ENCODE measurements at regions not wholly inside any gene's neighbourhood (a gene's known extent, or its start where the extent isn't known, plus 50 kb on each side); places are given as distances from the start of the nearest gene placed in this dataset.

GRCh38 chr13:47139519-47139918, 242.7 kb upstream of the HTR2A start:
- no peak for TF ChIP-seq ZNF274 (IDR thresholded peaks at IDR 0.05; ENCODE audit: low read depth, low read length)

GRCh38 chr13:47136504-47136941, 239.7 kb upstream of the HTR2A start:
- TF ChIP-seq ZNF274 (IDR thresholded peaks at IDR 0.05; ENCODE audit: low read depth, low read length): no peak
- H3K4me3 ChIP-seq (ENCODE audit: low read length): no peak overlapping the region

More at GRCh38 chr13:47139519-47139918, 242.7 kb upstream of the HTR2A start:
- H3K4me3 ChIP-seq (ENCODE audit: low read length): no peak overlapping the region

DNA sequence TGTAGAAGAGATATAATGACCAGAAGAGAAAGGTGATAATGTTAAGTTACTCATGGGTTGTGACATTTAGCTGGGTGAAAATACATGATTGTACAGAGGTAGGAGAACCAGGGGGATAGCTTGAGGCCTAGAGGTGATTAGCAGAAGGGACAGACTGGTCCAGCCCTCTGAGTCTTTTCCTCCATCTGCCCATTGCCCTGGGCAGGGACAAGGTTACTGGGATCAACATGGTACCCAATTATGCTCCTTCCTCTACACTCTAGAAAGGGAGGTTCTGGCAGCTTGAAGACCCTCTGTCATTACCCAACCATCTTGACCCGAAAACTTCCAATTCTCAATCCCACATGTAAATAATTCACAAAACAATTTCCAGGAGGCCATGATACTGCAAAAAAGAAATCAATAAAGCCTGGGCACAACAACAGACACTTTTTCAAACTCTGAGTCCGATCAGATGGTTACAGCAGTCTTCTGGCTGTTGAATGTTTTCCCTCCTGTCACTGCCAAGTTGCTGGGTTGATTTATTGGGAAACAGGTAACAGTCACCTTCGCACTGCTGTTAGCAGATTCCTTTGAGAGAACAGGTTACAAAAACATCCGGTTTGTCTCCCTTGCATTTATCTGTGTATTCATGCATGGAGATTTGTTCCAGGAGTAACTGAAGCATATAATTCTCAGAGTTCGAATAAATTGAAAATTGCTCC, 239.1 kb upstream of the HTR2A start:
- no peak overlapping the region for H3K4me3 ChIP-seq (ENCODE audit: low read length)
- TF ChIP-seq ZNF274 (IDR thresholded peaks at IDR 0.05; ENCODE audit: low read depth, low read length): no peak

- H3K4me3 ChIP-seq (ENCODE audit: low read length): no peak overlapping the region
- TF ChIP-seq ZNF274 (IDR thresholded peaks at IDR 0.05; ENCODE audit: low read depth, low read length): no peak
Measured at GRCh38 chr13:47134939-47135489, 238.2 kb upstream of the HTR2A start.

GRCh38 chr13:47133011-47133445, 236.2 kb upstream of the HTR2A start:
- H3K4me3 ChIP-seq (ENCODE audit: low read length): no peak overlapping the region
- no peak for TF ChIP-seq ZNF274 (IDR thresholded peaks at IDR 0.05; ENCODE audit: low read depth, low read length)

GRCh38 chr13:47129461-47129860, 232.6 kb upstream of the HTR2A start:
- no peak for TF ChIP-seq ZNF274 (IDR thresholded peaks at IDR 0.05; ENCODE audit: low read depth, low read length)
- H3K4me3 ChIP-seq (ENCODE audit: low read length): no peak overlapping the region

DNA sequence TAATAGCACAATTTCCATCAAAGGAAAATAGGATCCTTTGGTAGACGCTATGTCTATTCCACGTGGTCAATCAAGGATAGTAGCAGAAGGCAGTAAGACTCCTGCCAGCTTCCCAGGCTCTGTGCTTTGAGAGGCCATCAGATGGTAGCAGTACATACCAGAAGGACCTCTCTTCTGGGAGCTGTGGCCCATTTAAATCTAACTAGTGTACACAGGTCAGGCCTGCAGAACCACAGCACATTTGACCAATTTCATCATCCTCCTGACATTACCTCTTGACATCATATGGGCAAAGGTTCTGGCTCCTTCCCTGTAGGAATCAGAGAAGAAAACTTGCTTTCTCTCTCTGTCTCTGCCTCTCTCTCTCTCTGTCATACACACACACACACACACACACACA, 229.6 kb upstream of the HTR2A start:
- TF ChIP-seq ZNF274 (IDR thresholded peaks at IDR 0.05; ENCODE audit: low read depth, low read length): no peak
- H3K4me3 ChIP-seq (ENCODE audit: low read length): no peak overlapping the region

DNA sequence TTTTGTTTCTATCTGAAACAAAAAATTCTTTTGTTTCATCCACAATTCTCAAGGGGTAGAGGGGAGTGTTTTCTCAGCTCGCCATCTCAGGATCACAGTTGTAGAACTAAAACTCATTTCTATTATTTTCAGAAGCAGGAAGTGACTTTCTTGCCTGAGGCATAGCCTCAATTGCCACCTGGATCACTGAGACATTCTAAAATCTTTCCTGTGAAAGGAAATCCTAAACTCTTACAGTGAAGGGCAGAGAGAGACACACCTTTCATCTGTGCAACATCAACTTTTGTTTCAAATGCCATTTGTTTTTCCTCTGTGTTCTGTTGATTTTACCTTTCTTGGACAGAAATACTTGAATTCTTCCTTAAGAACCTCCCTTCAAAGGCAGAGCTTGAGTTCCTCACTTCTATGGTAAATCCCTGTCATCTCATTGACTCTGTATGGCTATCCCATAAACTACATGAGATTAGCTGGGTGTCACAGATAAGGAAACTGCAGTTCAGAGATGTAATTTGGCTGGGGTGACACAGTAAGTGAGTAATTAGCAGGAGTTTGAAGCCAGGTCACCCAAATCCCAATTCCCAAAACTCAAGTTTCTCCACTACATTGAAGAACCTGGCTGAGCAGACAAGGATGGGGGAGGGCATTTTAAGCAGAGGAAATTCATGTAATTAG, 224.4 kb upstream of the HTR2A start:
- no peak overlapping the region for H3K4me3 ChIP-seq (ENCODE audit: low read length)
- no peak for TF ChIP-seq ZNF274 (IDR thresholded peaks at IDR 0.05; ENCODE audit: low read depth, low read length)

- H3K4me3 ChIP-seq (ENCODE audit: low read length): no peak overlapping the region
- TF ChIP-seq ZNF274 (IDR thresholded peaks at IDR 0.05; ENCODE audit: low read depth, low read length): no peak
Measured at GRCh38 chr13:47120282-47120681, 223.4 kb upstream of the HTR2A start.

DNA sequence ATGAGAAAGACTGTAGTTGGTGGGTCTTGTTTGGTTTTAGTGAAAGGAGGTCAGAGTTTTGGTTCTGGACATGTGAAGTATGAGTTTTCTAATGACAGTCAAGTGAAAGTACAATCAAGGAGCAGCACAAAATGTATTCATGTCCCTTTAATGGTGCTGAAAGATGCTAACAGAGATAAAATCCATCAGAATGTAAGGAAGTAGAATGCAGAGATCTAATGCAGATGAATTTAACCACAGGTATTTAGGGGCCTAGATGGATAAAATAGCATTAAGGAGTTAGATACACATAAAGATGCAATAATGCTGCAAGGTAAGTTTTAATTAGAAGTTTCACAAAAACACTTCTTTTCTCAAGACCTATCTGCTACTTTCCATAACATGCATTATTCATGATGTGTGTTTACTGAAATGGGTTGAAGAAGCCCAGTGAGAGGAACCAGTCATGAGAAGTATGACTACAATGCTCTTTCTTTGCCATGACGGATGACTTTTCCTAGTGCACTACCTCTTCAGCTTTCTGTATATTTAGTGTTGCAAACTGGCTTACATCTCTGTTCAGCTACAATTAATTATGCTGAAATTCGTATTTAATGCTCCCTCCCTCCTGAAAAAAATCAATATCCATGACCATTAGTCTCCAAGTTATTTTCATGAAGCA, 222.9 kb upstream of the HTR2A start:
- TF ChIP-seq ZNF274 (IDR thresholded peaks at IDR 0.05; ENCODE audit: low read depth, low read length): no peak
- H3K4me3 ChIP-seq (ENCODE audit: low read length): no peak overlapping the region

GRCh38 chr13:47117268-47117667, 220.4 kb upstream of the HTR2A start:
- no peak overlapping the region for H3K4me3 ChIP-seq (ENCODE audit: low read length)
- no peak for TF ChIP-seq ZNF274 (IDR thresholded peaks at IDR 0.05; ENCODE audit: low read depth, low read length)

DNA sequence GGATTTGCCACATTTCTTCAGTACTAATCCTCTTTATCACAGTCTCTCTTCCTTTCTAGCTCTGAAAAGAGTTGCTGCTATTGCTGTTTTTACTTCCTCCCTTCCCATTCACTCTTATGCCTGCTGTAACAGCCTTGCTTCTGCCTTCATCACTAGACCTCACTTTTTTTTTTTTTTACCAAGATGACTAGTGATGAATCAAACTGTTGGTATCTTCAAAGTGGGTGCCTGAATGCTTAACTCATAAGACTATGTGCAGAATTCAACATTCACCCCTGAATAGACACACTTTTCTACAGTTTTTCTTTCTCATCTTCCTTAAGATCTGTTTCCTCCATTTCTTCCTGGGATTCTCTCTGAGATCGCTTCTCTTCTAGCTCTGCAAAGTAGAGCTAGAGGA, 217.2 kb upstream of the HTR2A start:
- H3K4me3 ChIP-seq (ENCODE audit: low read length): no peak overlapping the region
- TF ChIP-seq ZNF274 (IDR thresholded peaks at IDR 0.05; ENCODE audit: low read depth, low read length): no peak

DNA sequence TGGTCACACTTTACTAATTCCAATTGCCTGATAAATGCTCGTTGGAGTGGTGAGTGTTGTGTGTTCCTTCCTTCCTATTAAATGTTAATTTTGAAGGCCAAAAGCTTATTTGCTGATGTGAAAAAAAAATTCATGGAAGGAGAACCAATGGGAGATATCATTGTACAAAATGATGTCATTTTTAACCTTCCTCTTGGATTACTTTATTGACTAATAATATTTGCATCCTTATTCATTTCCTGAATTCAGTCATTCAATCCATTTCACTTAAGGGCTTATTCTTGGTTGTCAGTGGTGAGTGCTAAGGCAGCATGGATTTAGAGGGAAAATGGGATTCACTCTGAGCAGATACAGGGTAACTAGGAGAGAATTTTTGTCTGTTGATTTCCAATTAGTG, 216.0 kb upstream of the HTR2A start:
- no peak overlapping the region for H3K4me3 ChIP-seq (ENCODE audit: low read length)
- no peak for TF ChIP-seq ZNF274 (IDR thresholded peaks at IDR 0.05; ENCODE audit: low read depth, low read length)

DNA sequence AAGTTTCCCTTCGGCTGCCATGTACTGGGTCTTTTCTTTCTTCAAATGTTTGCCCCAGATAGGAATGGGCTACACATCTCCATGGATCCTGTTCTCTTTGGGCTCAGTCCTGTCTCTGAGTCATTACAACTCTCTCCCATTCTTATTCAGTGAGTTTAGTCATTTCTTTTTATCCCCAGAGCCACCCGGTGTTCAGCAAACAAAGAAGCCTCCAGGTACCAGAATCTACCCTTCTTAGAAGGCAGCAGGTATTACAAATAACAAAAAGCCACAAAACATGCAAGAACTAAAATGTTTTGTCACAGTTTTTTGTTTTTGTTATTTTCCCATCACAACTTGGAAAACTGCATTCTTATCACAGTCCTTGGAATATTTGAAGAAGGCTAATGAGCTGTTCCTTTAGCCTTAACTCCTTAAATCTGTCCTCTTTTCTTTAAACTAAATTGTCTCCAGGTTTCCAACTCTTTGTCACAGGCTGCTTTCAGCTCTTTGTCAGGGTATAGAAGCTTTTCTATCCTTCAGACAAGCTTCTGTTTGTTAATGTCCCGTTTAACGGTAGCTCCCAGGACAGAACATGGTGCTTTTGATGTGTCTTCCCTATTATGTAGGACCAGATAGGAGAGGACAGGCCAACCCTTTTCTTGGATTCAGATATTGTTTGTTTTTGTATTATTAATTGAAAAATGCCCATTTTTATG, 215.5 kb upstream of the HTR2A start:
- H3K4me3 ChIP-seq (ENCODE audit: low read length): no peak overlapping the region
- no peak for TF ChIP-seq ZNF274 (IDR thresholded peaks at IDR 0.05; ENCODE audit: low read depth, low read length)

All from GM08714 (cell line).